SK-N-SH treated with all-trans-retinoic acid at 6 μM for 48 hours (cell line): ENCODE measurements at regions not wholly inside any gene's neighbourhood (a gene's known extent, or its start where the extent isn't known, plus 50 kb on each side); places are given as distances from the start of the nearest gene placed in this dataset.

ENCODE experiments used
- ARNTL ChIP-seq: fragments of 450-650 bp; formaldehyde crosslinking; IDR thresholded peaks from 2 replicates; pipeline ENCODE4 v1.5.0; 2020; ENCODE audit warnings: low read depth, mild to moderate bottlenecking, moderate library complexity, borderline replicate concordance
- CSDC2 ChIP-seq: fragments of 250-450 bp; sonication (Bioruptor Pico); IDR thresholded peaks from 2 replicates; pipeline ENCODE4 v1.5.0; 2020; ENCODE audit warnings: mild to moderate bottlenecking, moderate library complexity
- GLIS3 ChIP-seq: fragments of 250-450 bp; sonication (Bioruptor Pico); IDR thresholded peaks from 2 replicates; pipeline ENCODE4 v1.5.0; 2020; ENCODE audit warnings: mild to moderate bottlenecking, moderate library complexity
- OSR1 ChIP-seq: fragments of 250-450 bp; sonication (Bioruptor Pico); IDR thresholded peaks from 2 replicates; pipeline ENCODE4 v1.8.0; 2022; ENCODE audit warnings: moderate library complexity, mild to moderate bottlenecking, inconsistent platforms
- PPARA ChIP-seq: fragments of 250-450 bp; sonication (Bioruptor Pico); IDR thresholded peaks from 2 replicates; pipeline ENCODE4 v1.5.0; 2020; ENCODE audit warnings: mild to moderate bottlenecking, borderline replicate concordance
- SNAI2 ChIP-seq: fragments of 250-450 bp; sonication (Bioruptor Pico); IDR thresholded peaks from 2 replicates; pipeline ENCODE4 v1.5.0; 2020; ENCODE audit warnings: mild to moderate bottlenecking, moderate library complexity
- ZC3H10 ChIP-seq: fragments of 250-450 bp; sonication (Bioruptor Pico); IDR thresholded peaks from 2 replicates; pipeline ENCODE4 v1.5.1; 2021; ENCODE audit warnings: mild to moderate bottlenecking, moderate library complexity
- ZFP3 ChIP-seq: fragments of 250-450 bp; sonication (Bioruptor Pico); IDR thresholded peaks from 2 replicates; pipeline ENCODE4 v1.5.0; 2020; ENCODE audit warnings: mild to moderate bottlenecking, moderate library complexity
- ZFP30 ChIP-seq: fragments of 450-650 bp; formaldehyde crosslinking; IDR thresholded peaks from 2 replicates; pipeline ENCODE4 v1.5.0; 2022; ENCODE audit warnings: mild to moderate bottlenecking, moderate library complexity
- ZNF565 ChIP-seq: fragments of 450-650 bp; formaldehyde crosslinking; conservative IDR thresholded peaks from 2 replicates; pipeline ENCODE4 v1.5.0; 2020; ENCODE audit warnings: low read depth, mild to moderate bottlenecking, moderate library complexity
- TF ChIP-seq, protein P1 (sequence below): fragments of 250-450 bp; sonication (Bioruptor Pico); IDR thresholded peaks from 2 replicates; pipeline ENCODE4 v1.8.0; 2020; ENCODE audit warnings: mild to moderate bottlenecking, moderate library complexity, borderline replicate concordance

DNA sequence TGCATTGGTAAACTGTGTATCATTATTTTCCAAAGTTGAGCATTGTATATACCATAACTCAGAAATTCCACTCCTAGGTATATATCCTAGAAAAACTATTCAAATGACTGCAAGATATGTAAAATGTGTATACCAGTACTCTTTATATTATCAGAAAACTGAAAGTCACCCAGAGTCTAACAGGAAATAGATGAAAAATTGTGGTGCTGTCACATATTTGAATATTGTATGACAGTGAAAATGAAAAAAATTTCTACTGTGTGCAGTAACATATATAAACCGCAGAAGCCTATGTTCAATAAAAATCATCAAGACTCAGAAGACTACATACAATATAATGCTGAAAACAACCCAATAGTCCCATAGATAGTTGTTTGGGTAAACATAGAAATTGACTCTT, 74.4 kb upstream of the LYPLAL1 start:
- TF ChIP-seq, protein P1, sequence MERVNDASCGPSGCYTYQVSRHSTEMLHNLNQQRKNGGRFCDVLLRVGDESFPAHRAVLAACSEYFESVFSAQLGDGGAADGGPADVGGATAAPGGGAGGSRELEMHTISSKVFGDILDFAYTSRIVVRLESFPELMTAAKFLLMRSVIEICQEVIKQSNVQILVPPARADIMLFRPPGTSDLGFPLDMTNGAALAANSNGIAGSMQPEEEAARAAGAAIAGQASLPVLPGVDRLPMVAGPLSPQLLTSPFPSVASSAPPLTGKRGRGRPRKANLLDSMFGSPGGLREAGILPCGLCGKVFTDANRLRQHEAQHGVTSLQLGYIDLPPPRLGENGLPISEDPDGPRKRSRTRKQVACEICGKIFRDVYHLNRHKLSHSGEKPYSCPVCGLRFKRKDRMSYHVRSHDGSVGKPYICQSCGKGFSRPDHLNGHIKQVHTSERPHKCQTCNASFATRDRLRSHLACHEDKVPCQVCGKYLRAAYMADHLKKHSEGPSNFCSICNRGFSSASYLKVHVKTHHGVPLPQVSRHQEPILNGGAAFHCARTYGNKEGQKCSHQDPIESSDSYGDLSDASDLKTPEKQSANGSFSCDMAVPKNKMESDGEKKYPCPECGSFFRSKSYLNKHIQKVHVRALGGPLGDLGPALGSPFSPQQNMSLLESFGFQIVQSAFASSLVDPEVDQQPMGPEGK (CRISPR knock-in tag) = no peak
- TF ChIP-seq GLIS3 (CRISPR knock-in tag) (no peak), SNAI2 (CRISPR knock-in tag) (no peak), ARNTL (CRISPR knock-in tag) (no peak), ZC3H10 (CRISPR knock-in tag) (no peak), PPARA (CRISPR knock-in tag) (no peak), ZFP30 (CRISPR knock-in tag) (no peak), OSR1 (CRISPR knock-in tag) (no peak), CSDC2 (CRISPR knock-in tag) (no peak), ZNF565 (CRISPR knock-in tag) (no peak), ZFP3 (CRISPR knock-in tag) (no peak)
